Parathyroid adenoma (tissue), 2 donors: ENCODE measurements at regions not wholly inside any gene's neighbourhood (a gene's known extent, or its start where the extent isn't known, plus 50 kb on each side); places are given as distances from the start of the nearest gene placed in this dataset.

Experiments used
- H2AFZ ChIP-seq: fragments of 300-600 bp; sonication (generic); one replicate; pipeline ENCODE4 v1.7.0; 2017; ENCODE audit warnings: antibody characterized with exemption, mild to moderate bottlenecking
- H3K27ac ChIP-seq: fragments of 300-600 bp; sonication (generic); one replicate; pipeline ENCODE4 v1.7.0; 2017
- H3K27me3 ChIP-seq: fragments of 300-600 bp; sonication (generic); one replicate; pipeline ENCODE4 v1.7.0; 2017; ENCODE audit warnings: low read length; ENCODE audit not compliant: control insufficient read depth, insufficient read depth
- H3K36me3 ChIP-seq: fragments of 300-600 bp; sonication (generic); one replicate; pipeline ENCODE4 v1.7.0; 2017; ENCODE audit warnings: low read length; ENCODE audit not compliant: control insufficient read depth, insufficient read depth
- H3K4me1 ChIP-seq: fragments of 300-600 bp; sonication (generic); one replicate; pipeline ENCODE4 v1.7.0; 2017; ENCODE audit warnings: control low read depth
- H3K4me2 ChIP-seq: fragments of 300-600 bp; sonication (generic); one replicate; pipeline ENCODE4 v1.7.0; 2017; ENCODE audit warnings: low read length
- H3K4me3 ChIP-seq: fragments of 300-600 bp; sonication (generic); one replicate; pipeline ENCODE4 v1.7.0; 2017; ENCODE audit warnings: low read depth, low read length
- H3K79me2 ChIP-seq: fragments of 300-600 bp; sonication (generic); one replicate; pipeline ENCODE4 v1.7.0; 2017; ENCODE audit warnings: control low read depth
- H3K9ac ChIP-seq: fragments of 300-600 bp; sonication (generic); one replicate; pipeline ENCODE4 v1.7.0; 2017; ENCODE audit warnings: mild to moderate bottlenecking
- H3K9me3 ChIP-seq: fragments of 300-600 bp; sonication (generic); one replicate; pipeline ENCODE4 v1.7.0; 2017; ENCODE audit warnings: low read length; ENCODE audit not compliant: control insufficient read depth
- TF ChIP-seq, protein P1 (sequence below): fragments of 300-600 bp; sonication (generic); IDR thresholded peaks from one replicate; pipeline ENCODE4 v1.7.0; 2017; ENCODE audit warnings: antibody characterized with exemption, mild to moderate bottlenecking
- donor health status: primary hyperparathyroidism.

GRCh38 chr2:41152318-41152717 lies 700.4 kb upstream of the SLC8A1 start:
- Histone ChIP-seq H3K4me1 (no peaks in the 10 kb centered on the region), H2AFZ (no peak overlapping the region), H3K9ac (no peak overlapping the region), H3K4me3 (no peak overlapping the region), H3K4me2 (no peak overlapping the region), H3K79me2 (no peaks in the 10 kb centered on the region), H3K9me3 (no peaks in the 10 kb centered on the region), H3K27me3 (no peaks in the 10 kb centered on the region), H3K27ac (no peak overlapping the region), H3K36me3 (no peaks in the 10 kb centered on the region)
- TF ChIP-seq, protein P1, sequence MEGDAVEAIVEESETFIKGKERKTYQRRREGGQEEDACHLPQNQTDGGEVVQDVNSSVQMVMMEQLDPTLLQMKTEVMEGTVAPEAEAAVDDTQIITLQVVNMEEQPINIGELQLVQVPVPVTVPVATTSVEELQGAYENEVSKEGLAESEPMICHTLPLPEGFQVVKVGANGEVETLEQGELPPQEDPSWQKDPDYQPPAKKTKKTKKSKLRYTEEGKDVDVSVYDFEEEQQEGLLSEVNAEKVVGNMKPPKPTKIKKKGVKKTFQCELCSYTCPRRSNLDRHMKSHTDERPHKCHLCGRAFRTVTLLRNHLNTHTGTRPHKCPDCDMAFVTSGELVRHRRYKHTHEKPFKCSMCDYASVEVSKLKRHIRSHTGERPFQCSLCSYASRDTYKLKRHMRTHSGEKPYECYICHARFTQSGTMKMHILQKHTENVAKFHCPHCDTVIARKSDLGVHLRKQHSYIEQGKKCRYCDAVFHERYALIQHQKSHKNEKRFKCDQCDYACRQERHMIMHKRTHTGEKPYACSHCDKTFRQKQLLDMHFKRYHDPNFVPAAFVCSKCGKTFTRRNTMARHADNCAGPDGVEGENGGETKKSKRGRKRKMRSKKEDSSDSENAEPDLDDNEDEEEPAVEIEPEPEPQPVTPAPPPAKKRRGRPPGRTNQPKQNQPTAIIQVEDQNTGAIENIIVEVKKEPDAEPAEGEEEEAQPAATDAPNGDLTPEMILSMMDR: no peak

- no peaks in the 10 kb centered on the region for H3K79me2 ChIP-seq
- no peaks in the 10 kb centered on the region for H3K27me3 ChIP-seq
- H2AFZ ChIP-seq: no peak overlapping the region
- H3K36me3 ChIP-seq: no peaks in the 10 kb centered on the region
- H3K27ac ChIP-seq: no peak overlapping the region
- TF ChIP-seq, protein P1: no peak
- H3K4me1 ChIP-seq: no peaks in the 10 kb centered on the region
- no peak overlapping the region for H3K9ac ChIP-seq
- no peak overlapping the region for H3K4me2 ChIP-seq
- no peaks in the 10 kb centered on the region for H3K9me3 ChIP-seq
- no peak overlapping the region for H3K4me3 ChIP-seq
These were observed 708.5 kb upstream of the SLC8A1 start for GRCh38 chr2:41160439-41160838.

DNA sequence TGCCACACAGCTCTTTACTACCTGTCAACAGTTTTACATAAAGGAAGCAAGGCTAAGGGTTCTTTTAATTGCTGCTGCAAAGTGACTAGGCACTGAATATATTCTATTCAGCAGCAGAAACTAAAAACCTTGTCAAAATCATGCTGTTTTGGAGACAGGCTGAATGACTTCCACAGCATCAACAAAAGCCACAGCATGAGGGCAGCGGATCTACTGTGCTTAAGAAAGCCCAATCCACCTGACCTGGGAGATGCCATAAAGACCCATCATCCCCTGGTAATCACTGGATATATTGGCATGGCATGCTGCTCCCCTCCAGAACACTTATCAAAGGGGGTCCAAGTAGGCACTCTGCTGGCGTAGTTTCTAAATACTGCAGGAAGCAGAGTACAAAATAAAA lies 715.1 kb upstream of the SLC8A1 start:
- Histone ChIP-seq H3K9ac (no peak overlapping the region), H3K79me2 (no peaks in the 10 kb centered on the region), H3K9me3 (no peaks in the 10 kb centered on the region), H3K36me3 (no peaks in the 10 kb centered on the region), H3K4me3 (no peak overlapping the region), H3K4me1 (no peaks in the 10 kb centered on the region), H3K27me3 (no peaks in the 10 kb centered on the region), H3K4me2 (no peak overlapping the region), H2AFZ (no peak overlapping the region), H3K27ac (no peak overlapping the region)
- TF ChIP-seq, protein P1: no peak

GRCh38 chr2:41169744-41170143 lies 717.9 kb upstream of the SLC8A1 start:
- Histone ChIP-seq H2AFZ (no peak overlapping the region), H3K27ac (no peak overlapping the region), H3K4me3 (no peak overlapping the region), H3K79me2 (no peaks in the 10 kb centered on the region), H3K4me2 (no peak overlapping the region), H3K4me1 (no peaks in the 10 kb centered on the region), H3K9me3 (no peaks in the 10 kb centered on the region), H3K9ac (no peak overlapping the region), H3K36me3 (no peaks in the 10 kb centered on the region), H3K27me3 (no peaks in the 10 kb centered on the region)
- TF ChIP-seq, protein P1: no peak

GRCh38 chr2:41170589-41170988 lies 718.7 kb upstream of the SLC8A1 start:
- Histone ChIP-seq H3K27me3 (no peaks in the 10 kb centered on the region), H2AFZ (no peak overlapping the region), H3K79me2 (no peaks in the 10 kb centered on the region), H3K36me3 (no peaks in the 10 kb centered on the region), H3K4me1 (no peaks in the 10 kb centered on the region), H3K9ac (no peak overlapping the region), H3K9me3 (no peaks in the 10 kb centered on the region), H3K27ac (no peak overlapping the region), H3K4me3 (no peak overlapping the region), H3K4me2 (no peak overlapping the region)
- TF ChIP-seq, protein P1: no peak
